DOHH2 (cell line): ENCODE measurements at regions not wholly inside any gene's neighbourhood (a gene's known extent, or its start where the extent isn't known, plus 50 kb on each side); places are given as distances from the start of the nearest gene placed in this dataset.

Experiments
- H3F3A ChIP-seq: fragments of 200-600 bp; sonication (generic), shearing (Covaris generic); 2 replicates; pipeline ENCODE4 v1.6.0; 2016; ENCODE audit warnings: antibody characterized with exemption, mild to moderate bottlenecking; ENCODE audit not compliant: control insufficient read depth, insufficient read depth
- H3K27ac ChIP-seq: fragments of 200-600 bp; sonication (generic); 2 replicates; pipeline ENCODE4 v1.5.1; 2014; ENCODE audit warnings: low read depth, mild to moderate bottlenecking, low read length, moderate library complexity
- H3K27me3 ChIP-seq: fragments of 200-600 bp; sonication (generic); 2 replicates; pipeline ENCODE4 v1.6.1; 2014; ENCODE audit warnings: mild to moderate bottlenecking, low read length, mixed read lengths; ENCODE audit not compliant: control insufficient read depth
- H3K36me3 ChIP-seq: fragments of 200-600 bp; sonication (generic); 2 replicates; pipeline ENCODE4 v1.6.1; 2014; ENCODE audit warnings: mild to moderate bottlenecking, low read length, moderate library complexity, mixed read lengths; ENCODE audit not compliant: control insufficient read depth
- H3K4me1 ChIP-seq: fragments of 200-600 bp; sonication (generic); 2 replicates; pipeline ENCODE4 v1.6.1; 2014; ENCODE audit warnings: mild to moderate bottlenecking, low read length, mixed read lengths; ENCODE audit not compliant: control insufficient read depth
- H3K4me2 ChIP-seq: fragments of 200-600 bp; sonication (generic); 2 replicates; pipeline ENCODE4 v1.6.0; 2014; ENCODE audit warnings: mild to moderate bottlenecking, low read length, moderate library complexity
- H3K4me3 ChIP-seq: fragments of 200-600 bp; sonication (generic); 2 replicates; pipeline ENCODE4 v1.5.1; 2014; ENCODE audit warnings: mild to moderate bottlenecking, low read length, mixed read lengths
- H3K79me2 ChIP-seq: fragments of 200-600 bp; sonication (generic); 2 replicates; pipeline ENCODE4 v1.6.1; 2014; ENCODE audit warnings: mild to moderate bottlenecking, low read length, mixed read lengths; ENCODE audit not compliant: control insufficient read depth
- H3K9me2 ChIP-seq: fragments of 200-600 bp; sonication (generic); replicated peaks from 2 replicates; pipeline ENCODE4 v1.6.1; 2014; ENCODE audit warnings: mild to moderate bottlenecking, low read length, mixed read lengths; ENCODE audit not compliant: control insufficient read depth
- H3K9me3 ChIP-seq: fragments of 200-600 bp; sonication (generic); 2 replicates; pipeline ENCODE4 v1.6.1; 2014; ENCODE audit warnings: antibody characterized with exemption, low read length, mixed read lengths; ENCODE audit not compliant: control insufficient read depth, insufficient read depth
- H4K20me1 ChIP-seq: fragments of 200-600 bp; sonication (generic); 2 replicates; pipeline ENCODE4 v1.6.0; 2014; ENCODE audit warnings: low read depth, mild to moderate bottlenecking, antibody characterized with exemption, low read length, moderate library complexity; ENCODE audit not compliant: control insufficient read depth, insufficient read depth
- EZH2phosphoT487 ChIP-seq: fragments of 200-600 bp; sonication (generic); IDR thresholded peaks from 2 replicates; pipeline ENCODE4 v1.6.1; 2017; ENCODE audit warnings: borderline replicate concordance, mild to moderate bottlenecking, antibody characterized with exemption, low read length, moderate library complexity, mixed read lengths
- TF ChIP-seq, protein P1 (sequence below): fragments of 200-600 bp; sonication (generic); IDR thresholded peaks from one replicate; pipeline ENCODE4 v1.5.1; 2014; ENCODE audit warnings: antibody characterized with exemption, mild to moderate bottlenecking, low read depth, low read length; ENCODE audit not compliant: poor library complexity, severe bottlenecking

- no peaks in the 10 kb centered on the region for H3K9me3 ChIP-seq
- no peaks in the 10 kb centered on the region for H3K4me1 ChIP-seq
- H3K4me3 ChIP-seq, result no peak overlapping the region
- H3K27me3 ChIP-seq, result no peaks in the 10 kb centered on the region
- H3K79me2 ChIP-seq, result no peaks in the 10 kb centered on the region
- no peaks in the 10 kb centered on the region for H3K36me3 ChIP-seq
- no peak overlapping the region for H3K27ac ChIP-seq
- no peaks in the 10 kb centered on the region for H4K20me1 ChIP-seq
- no peak overlapping the region for H3K4me2 ChIP-seq
- H3K9me2 ChIP-seq, result no peaks in the 10 kb centered on the region
- TF ChIP-seq, protein P1, sequence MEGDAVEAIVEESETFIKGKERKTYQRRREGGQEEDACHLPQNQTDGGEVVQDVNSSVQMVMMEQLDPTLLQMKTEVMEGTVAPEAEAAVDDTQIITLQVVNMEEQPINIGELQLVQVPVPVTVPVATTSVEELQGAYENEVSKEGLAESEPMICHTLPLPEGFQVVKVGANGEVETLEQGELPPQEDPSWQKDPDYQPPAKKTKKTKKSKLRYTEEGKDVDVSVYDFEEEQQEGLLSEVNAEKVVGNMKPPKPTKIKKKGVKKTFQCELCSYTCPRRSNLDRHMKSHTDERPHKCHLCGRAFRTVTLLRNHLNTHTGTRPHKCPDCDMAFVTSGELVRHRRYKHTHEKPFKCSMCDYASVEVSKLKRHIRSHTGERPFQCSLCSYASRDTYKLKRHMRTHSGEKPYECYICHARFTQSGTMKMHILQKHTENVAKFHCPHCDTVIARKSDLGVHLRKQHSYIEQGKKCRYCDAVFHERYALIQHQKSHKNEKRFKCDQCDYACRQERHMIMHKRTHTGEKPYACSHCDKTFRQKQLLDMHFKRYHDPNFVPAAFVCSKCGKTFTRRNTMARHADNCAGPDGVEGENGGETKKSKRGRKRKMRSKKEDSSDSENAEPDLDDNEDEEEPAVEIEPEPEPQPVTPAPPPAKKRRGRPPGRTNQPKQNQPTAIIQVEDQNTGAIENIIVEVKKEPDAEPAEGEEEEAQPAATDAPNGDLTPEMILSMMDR, result no peak
- no peak for TF ChIP-seq EZH2phosphoT487
- no peaks in the 10 kb centered on the region for H3F3A ChIP-seq
These were observed 459.8 kb upstream of the CITED2 start for GRCh38 chr6:139834232-139834631.

- Histone ChIP-seq H3K9me2 (no peaks in the 10 kb centered on the region), H3K4me3 (no peak overlapping the region), H3K27me3 (no peaks in the 10 kb centered on the region), H4K20me1 (no peaks in the 10 kb centered on the region), H3F3A (no peaks in the 10 kb centered on the region), H3K79me2 (no peaks in the 10 kb centered on the region), H3K4me2 (no peak overlapping the region), H3K36me3 (no peaks in the 10 kb centered on the region), H3K9me3 (no peaks in the 10 kb centered on the region), H3K4me1 (no peaks in the 10 kb centered on the region), H3K27ac (no peak overlapping the region)
- TF ChIP-seq, protein P1, result no peak
- TF ChIP-seq EZH2phosphoT487, result no peak
These were observed 459.1 kb upstream of the CITED2 start for GRCh38 chr6:139833592-139833991.

GRCh38 chr6:139832493-139833305 lies 458.3 kb upstream of the CITED2 start:
- H3K4me3 ChIP-seq, result no peak overlapping the region
- H3K9me3 ChIP-seq, result no peaks in the 10 kb centered on the region
- H3F3A ChIP-seq, result no peaks in the 10 kb centered on the region
- no peaks in the 10 kb centered on the region for H3K27me3 ChIP-seq
- H3K4me2 ChIP-seq, result no peak overlapping the region
- H3K27ac ChIP-seq, result no peak overlapping the region
- no peaks in the 10 kb centered on the region for H3K36me3 ChIP-seq
- no peaks in the 10 kb centered on the region for H4K20me1 ChIP-seq
- no peaks in the 10 kb centered on the region for H3K79me2 ChIP-seq
- no peaks in the 10 kb centered on the region for H3K4me1 ChIP-seq
- no peaks in the 10 kb centered on the region for H3K9me2 ChIP-seq
- no peak for TF ChIP-seq EZH2phosphoT487
- TF ChIP-seq, protein P1, result no peak
